Liver (tissue), 3 donors: ENCODE measurements at regions not wholly inside any gene's neighbourhood (a gene's known extent, or its start where the extent isn't known, plus 50 kb on each side); places are given as distances from the start of the nearest gene placed in this dataset.

Experiments
- FOXA1 ChIP-seq: IDR thresholded peaks from 2 replicates; pipeline ENCODE4 v1.6.1; 2016; ENCODE audit warnings: antibody characterized with exemption
- GABPA ChIP-seq, 2 donors: IDR thresholded peaks in 1 of 2; conservative IDR thresholded peaks in 1 of 2; 2 replicates each; pipeline ENCODE4 v1.6.1; 2016; ENCODE audit warnings: antibody characterized with exemption in 2 of 2, mild to moderate bottlenecking in 1 of 2, moderate library complexity in 1 of 2
- HNF4A ChIP-seq, 2 donors: conservative IDR thresholded peaks; 2 replicates each; pipeline ENCODE4 v1.6.1; 2016; ENCODE audit warnings: antibody characterized with exemption in 2 of 2, mild to moderate bottlenecking in 2 of 2
- JUND ChIP-seq, 2 donors: IDR thresholded peaks; 2 replicates each; pipeline ENCODE4 v1.6.1; 2016; ENCODE audit warnings: antibody characterized with exemption in 2 of 2
- RAD21 ChIP-seq, 2 donors: IDR thresholded peaks; 2 replicates each; pipeline ENCODE4 v1.6.1; 2016; ENCODE audit warnings: antibody characterized with exemption in 2 of 2, mild to moderate bottlenecking in 2 of 2
- YY1 ChIP-seq: IDR thresholded peaks from 2 replicates; pipeline ENCODE4 v1.6.1; 2016; ENCODE audit warnings: antibody characterized with exemption, mild to moderate bottlenecking
- TF ChIP-seq, protein P1 (sequence below): fragments of 150-350 bp; IDR thresholded peaks from 2 replicates; pipeline ENCODE4 v1.5.1; 2017; ENCODE audit warnings: improper control_type of control experiment, low read depth, low read length; ENCODE audit not compliant: missing input control
- TF ChIP-seq, protein P2 (sequence below): IDR thresholded peaks from 2 replicates; pipeline ENCODE4 v1.6.1; 2016; ENCODE audit warnings: antibody characterized with exemption
- TF ChIP-seq, protein P3 (sequence below): IDR thresholded peaks from 2 replicates; pipeline ENCODE4 v1.6.1; 2016; ENCODE audit warnings: antibody characterized with exemption, mild to moderate bottlenecking
- TF ChIP-seq, protein P4 (sequence below): IDR thresholded peaks from 2 replicates; pipeline ENCODE4 v1.6.1; 2016; ENCODE audit warnings: antibody characterized with exemption
- donor health status: healthy.
- donor health status: healthy.

DNA sequence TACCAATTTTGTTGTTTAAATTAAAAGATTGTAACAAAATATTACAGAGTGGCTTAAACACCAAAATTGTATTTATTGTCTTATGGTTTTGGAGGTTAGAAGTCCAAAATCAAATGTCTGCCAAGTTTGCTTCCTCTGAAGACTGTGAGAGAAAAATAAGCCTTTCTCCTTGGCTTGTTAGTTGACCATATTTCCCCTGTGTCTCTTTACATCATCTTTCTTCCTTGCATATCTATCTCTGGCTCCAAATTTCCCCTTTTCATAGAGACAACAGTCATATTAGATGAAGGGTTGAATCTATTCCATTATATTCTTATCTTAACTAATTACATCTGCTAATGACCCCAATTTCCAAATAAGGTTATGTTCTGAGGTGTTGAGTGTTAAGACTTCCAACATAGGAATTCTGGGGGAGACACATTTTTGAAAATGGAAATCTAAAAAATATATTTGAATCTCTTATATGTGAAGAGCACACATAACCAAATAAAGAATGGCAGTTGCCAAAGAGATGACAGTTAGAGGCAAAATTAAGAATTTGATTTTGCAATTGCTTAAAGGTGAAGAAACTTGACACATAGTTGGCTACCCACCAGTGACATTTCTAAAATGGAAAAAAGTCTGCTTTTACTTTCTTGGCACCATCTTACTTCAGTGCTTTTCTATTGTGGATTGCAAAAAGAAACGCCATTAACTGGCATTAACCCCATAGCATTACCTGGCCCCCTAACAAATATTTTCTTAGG lies 407.2 kb downstream of the FSCB start:
- TF ChIP-seq, protein P1, sequence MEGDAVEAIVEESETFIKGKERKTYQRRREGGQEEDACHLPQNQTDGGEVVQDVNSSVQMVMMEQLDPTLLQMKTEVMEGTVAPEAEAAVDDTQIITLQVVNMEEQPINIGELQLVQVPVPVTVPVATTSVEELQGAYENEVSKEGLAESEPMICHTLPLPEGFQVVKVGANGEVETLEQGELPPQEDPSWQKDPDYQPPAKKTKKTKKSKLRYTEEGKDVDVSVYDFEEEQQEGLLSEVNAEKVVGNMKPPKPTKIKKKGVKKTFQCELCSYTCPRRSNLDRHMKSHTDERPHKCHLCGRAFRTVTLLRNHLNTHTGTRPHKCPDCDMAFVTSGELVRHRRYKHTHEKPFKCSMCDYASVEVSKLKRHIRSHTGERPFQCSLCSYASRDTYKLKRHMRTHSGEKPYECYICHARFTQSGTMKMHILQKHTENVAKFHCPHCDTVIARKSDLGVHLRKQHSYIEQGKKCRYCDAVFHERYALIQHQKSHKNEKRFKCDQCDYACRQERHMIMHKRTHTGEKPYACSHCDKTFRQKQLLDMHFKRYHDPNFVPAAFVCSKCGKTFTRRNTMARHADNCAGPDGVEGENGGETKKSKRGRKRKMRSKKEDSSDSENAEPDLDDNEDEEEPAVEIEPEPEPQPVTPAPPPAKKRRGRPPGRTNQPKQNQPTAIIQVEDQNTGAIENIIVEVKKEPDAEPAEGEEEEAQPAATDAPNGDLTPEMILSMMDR: no peak
- TF ChIP-seq, protein P2, sequence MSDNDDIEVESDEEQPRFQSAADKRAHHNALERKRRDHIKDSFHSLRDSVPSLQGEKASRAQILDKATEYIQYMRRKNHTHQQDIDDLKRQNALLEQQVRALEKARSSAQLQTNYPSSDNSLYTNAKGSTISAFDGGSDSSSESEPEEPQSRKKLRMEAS: no peak
- no peak for TF ChIP-seq GABPA (IDR thresholded peaks at IDR 0.05 in 1 of 2, conservative IDR thresholded peaks at IDR 0.05 in 1 of 2)
- TF ChIP-seq, protein P3, sequence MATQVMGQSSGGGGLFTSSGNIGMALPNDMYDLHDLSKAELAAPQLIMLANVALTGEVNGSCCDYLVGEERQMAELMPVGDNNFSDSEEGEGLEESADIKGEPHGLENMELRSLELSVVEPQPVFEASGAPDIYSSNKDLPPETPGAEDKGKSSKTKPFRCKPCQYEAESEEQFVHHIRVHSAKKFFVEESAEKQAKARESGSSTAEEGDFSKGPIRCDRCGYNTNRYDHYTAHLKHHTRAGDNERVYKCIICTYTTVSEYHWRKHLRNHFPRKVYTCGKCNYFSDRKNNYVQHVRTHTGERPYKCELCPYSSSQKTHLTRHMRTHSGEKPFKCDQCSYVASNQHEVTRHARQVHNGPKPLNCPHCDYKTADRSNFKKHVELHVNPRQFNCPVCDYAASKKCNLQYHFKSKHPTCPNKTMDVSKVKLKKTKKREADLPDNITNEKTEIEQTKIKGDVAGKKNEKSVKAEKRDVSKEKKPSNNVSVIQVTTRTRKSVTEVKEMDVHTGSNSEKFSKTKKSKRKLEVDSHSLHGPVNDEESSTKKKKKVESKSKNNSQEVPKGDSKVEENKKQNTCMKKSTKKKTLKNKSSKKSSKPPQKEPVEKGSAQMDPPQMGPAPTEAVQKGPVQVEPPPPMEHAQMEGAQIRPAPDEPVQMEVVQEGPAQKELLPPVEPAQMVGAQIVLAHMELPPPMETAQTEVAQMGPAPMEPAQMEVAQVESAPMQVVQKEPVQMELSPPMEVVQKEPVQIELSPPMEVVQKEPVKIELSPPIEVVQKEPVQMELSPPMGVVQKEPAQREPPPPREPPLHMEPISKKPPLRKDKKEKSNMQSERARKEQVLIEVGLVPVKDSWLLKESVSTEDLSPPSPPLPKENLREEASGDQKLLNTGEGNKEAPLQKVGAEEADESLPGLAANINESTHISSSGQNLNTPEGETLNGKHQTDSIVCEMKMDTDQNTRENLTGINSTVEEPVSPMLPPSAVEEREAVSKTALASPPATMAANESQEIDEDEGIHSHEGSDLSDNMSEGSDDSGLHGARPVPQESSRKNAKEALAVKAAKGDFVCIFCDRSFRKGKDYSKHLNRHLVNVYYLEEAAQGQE: no peak
- no peak for TF ChIP-seq YY1
- TF ChIP-seq RAD21 (IDR thresholded peaks at IDR 0.05): no peak
- no peak for TF ChIP-seq FOXA1
- TF ChIP-seq JUND (IDR thresholded peaks at IDR 0.05): no peak
- no peak for TF ChIP-seq HNF4A (conservative IDR thresholded peaks at IDR 0.05)
- TF ChIP-seq, protein P4, sequence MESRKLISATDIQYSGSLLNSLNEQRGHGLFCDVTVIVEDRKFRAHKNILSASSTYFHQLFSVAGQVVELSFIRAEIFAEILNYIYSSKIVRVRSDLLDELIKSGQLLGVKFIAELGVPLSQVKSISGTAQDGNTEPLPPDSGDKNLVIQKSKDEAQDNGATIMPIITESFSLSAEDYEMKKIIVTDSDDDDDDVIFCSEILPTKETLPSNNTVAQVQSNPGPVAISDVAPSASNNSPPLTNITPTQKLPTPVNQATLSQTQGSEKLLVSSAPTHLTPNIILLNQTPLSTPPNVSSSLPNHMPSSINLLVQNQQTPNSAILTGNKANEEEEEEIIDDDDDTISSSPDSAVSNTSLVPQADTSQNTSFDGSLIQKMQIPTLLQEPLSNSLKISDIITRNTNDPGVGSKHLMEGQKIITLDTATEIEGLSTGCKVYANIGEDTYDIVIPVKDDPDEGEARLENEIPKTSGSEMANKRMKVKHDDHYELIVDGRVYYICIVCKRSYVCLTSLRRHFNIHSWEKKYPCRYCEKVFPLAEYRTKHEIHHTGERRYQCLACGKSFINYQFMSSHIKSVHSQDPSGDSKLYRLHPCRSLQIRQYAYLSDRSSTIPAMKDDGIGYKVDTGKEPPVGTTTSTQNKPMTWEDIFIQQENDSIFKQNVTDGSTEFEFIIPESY: no peak
